DND-41 (cell line): ENCODE measurements at regions not wholly inside any gene's neighbourhood (a gene's known extent, or its start where the extent isn't known, plus 50 kb on each side); places are given as distances from the start of the nearest gene placed in this dataset.

Source experiments
- EZH2 ChIP-seq: IDR thresholded peaks from 3 replicates; pipeline ENCODE4 v1.6.1; 2012; ENCODE audit warnings: borderline replicate concordance, low read depth, mild to moderate bottlenecking, moderate library complexity, low read length, inconsistent platforms; ENCODE audit not compliant: severe bottlenecking
- TF ChIP-seq, protein P1 (sequence below): IDR thresholded peaks from 2 replicates; pipeline ENCODE4 v1.5.1; 2012; ENCODE audit warnings: borderline replicate concordance, low read length, moderate library complexity, mild to moderate bottlenecking; ENCODE audit not compliant: poor library complexity, severe bottlenecking; ENCODE audit errors: extremely low read depth

DNA sequence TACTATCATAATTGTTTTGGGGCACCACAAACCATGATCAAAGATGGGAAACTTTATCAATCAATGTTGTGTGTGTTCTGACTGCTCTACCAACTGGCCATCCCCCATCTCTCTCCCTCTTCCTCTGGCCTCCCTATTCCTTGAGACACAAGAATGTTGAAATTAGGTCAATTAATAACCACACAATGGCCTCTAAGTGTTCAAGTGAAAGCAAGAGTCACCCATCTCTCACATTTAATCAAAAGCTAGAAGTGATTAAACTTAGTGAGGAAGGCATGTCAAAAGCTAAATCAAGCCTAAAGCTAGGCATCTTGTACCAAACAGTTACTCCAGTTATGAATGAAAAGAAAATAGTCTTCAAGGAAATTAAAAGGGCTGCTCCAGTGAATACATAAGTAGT, 390.3 kb upstream of the NFIA start:
- TF ChIP-seq, protein P1, sequence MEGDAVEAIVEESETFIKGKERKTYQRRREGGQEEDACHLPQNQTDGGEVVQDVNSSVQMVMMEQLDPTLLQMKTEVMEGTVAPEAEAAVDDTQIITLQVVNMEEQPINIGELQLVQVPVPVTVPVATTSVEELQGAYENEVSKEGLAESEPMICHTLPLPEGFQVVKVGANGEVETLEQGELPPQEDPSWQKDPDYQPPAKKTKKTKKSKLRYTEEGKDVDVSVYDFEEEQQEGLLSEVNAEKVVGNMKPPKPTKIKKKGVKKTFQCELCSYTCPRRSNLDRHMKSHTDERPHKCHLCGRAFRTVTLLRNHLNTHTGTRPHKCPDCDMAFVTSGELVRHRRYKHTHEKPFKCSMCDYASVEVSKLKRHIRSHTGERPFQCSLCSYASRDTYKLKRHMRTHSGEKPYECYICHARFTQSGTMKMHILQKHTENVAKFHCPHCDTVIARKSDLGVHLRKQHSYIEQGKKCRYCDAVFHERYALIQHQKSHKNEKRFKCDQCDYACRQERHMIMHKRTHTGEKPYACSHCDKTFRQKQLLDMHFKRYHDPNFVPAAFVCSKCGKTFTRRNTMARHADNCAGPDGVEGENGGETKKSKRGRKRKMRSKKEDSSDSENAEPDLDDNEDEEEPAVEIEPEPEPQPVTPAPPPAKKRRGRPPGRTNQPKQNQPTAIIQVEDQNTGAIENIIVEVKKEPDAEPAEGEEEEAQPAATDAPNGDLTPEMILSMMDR = no peak
- TF ChIP-seq EZH2 = no peak
